GM23248 (cell line): ENCODE measurements at regions not wholly inside any gene's neighbourhood (a gene's known extent, or its start where the extent isn't known, plus 50 kb on each side); places are given as distances from the start of the nearest gene placed in this dataset.

ENCODE experiments used
- EZH2 ChIP-seq: fragments of 200-600 bp; sonication (generic); IDR thresholded peaks from 2 replicates; pipeline ENCODE4 v1.6.1; 2018; ENCODE audit warnings: antibody characterized with exemption, mild to moderate bottlenecking; ENCODE audit not compliant: insufficient read depth, poor library complexity, severe bottlenecking
- EZH2phosphoT487 ChIP-seq: fragments of 200-600 bp; sonication (generic); IDR thresholded peaks from 2 replicates; pipeline ENCODE4 v1.6.1; 2018; ENCODE audit warnings: antibody characterized with exemption, moderate library complexity, mild to moderate bottlenecking, low read depth; ENCODE audit not compliant: insufficient read depth

DNA sequence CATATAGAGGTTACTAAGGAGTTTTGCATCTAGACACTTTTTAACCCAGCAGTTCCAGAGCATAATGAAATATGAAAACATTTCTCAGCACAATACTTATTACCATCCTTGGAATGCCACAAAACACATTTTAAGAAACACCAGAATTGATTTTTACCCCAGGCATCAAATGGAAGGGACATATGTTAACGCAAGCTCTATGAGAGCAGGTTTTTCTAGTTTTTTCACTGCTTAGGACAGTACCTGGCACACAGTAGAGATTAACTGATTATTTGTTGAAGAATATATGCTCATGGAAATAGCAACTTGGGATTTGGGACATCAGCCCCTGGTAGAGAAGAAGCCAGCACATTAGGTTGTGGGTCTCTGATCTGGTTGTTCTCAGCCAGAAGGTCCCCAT, 67.0 kb upstream of the ARID5B start:
- TF ChIP-seq EZH2: no peak
- TF ChIP-seq EZH2phosphoT487: no peak
